GM12874 (cell line): ENCODE measurements at regions not wholly inside any gene's neighbourhood (a gene's known extent, or its start where the extent isn't known, plus 50 kb on each side); places are given as distances from the start of the nearest gene placed in this dataset.

ENCODE experiments used
- TF ChIP-seq, protein P1 (sequence below): IDR thresholded peaks from 2 replicates; pipeline ENCODE4 v1.5.1; 2011; ENCODE audit warnings: low read depth, mild to moderate bottlenecking, control low read depth, low read length, moderate library complexity; ENCODE audit not compliant: insufficient read depth

GRCh38 chr5:89338935-89339334 is 456.0 kb upstream of the MEF2C start:
- TF ChIP-seq, protein P1, sequence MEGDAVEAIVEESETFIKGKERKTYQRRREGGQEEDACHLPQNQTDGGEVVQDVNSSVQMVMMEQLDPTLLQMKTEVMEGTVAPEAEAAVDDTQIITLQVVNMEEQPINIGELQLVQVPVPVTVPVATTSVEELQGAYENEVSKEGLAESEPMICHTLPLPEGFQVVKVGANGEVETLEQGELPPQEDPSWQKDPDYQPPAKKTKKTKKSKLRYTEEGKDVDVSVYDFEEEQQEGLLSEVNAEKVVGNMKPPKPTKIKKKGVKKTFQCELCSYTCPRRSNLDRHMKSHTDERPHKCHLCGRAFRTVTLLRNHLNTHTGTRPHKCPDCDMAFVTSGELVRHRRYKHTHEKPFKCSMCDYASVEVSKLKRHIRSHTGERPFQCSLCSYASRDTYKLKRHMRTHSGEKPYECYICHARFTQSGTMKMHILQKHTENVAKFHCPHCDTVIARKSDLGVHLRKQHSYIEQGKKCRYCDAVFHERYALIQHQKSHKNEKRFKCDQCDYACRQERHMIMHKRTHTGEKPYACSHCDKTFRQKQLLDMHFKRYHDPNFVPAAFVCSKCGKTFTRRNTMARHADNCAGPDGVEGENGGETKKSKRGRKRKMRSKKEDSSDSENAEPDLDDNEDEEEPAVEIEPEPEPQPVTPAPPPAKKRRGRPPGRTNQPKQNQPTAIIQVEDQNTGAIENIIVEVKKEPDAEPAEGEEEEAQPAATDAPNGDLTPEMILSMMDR = no peak

GRCh38 chr5:89336111-89336510 is 453.1 kb upstream of the MEF2C start:
- TF ChIP-seq, protein P1 = no peak

GRCh38 chr5:89330140-89330539 is 447.2 kb upstream of the MEF2C start:
- TF ChIP-seq, protein P1 = no peak

- TF ChIP-seq, protein P1 = no peak
Observed at GRCh38 chr5:89327608-89328007, 444.6 kb upstream of the MEF2C start.

DNA sequence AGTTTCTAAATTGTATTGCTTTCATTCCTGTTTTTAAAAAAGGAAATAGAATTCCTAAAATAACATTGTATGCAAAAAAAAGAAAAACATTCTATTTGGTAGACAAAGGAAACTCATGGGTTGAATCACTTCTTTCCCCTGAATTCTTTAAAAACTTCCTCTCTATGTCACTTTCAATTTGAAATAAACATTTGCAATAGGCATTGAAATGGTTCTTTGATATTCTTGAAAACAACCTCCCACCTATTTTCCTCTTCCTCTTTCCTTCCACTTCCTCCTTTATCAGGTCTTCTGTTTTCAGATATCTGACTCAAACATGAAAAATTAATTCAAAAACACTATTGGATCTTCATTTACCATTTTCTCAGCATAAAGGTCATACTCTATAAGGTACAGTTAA is 442.0 kb upstream of the MEF2C start:
- TF ChIP-seq, protein P1 = no peak

GRCh38 chr5:89320421-89321277 is 437.7 kb upstream of the MEF2C start:
- TF ChIP-seq, protein P1 = no peak

DNA sequence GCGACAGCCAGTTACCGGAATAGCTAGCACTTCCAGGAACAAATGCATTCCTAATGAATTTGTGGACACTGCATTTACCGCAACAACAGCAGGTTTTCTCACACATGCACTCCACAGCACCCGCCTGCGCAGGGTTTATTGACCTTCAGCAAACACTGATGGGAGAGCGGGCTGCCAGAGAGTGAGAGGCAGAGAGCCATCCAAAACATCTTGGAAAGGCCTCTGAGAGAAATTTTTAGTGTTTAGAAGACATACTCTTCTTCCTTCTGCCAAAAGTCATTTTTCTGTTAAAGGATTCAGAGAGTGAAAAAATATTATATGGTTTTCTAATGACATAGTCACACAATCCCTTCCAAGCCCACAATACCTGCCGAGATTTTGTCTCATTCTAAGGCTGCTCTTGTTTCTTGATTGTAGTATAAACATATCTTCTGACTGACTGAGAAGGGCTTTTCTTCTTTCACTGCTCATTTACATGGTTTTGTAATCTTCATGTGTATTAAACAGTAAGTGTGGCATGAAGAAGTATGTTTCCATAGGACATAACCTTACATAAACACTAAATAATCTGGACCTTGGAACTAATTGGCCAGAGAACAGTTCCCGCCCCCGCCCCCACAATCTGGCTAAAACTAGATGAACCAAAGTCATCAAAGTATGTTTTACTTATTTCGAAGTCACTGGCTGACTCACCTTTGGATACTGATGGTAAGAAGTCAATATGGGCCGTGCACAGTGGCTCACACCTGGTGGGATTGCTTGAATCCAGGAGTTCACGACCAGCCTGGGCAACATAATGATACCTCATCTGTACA is 432.5 kb upstream of the MEF2C start:
- TF ChIP-seq, protein P1 = no peak
